ENCODE measurements at regions not wholly inside any gene's neighbourhood (a gene's known extent, or its start where the extent isn't known, plus 50 kb on each side); places are given as distances from the start of the nearest gene placed in this dataset.

- TF ChIP-seq NKRF (conservative IDR thresholded peaks at IDR 0.05) (no peak), SMC3 (IDR thresholded peaks at IDR 0.05; ENCODE audit: borderline replicate concordance, low read length) (no peak)
Measured at GRCh38 chrX:40465735-40466551, 114.8 kb upstream of the ATP6AP2 start (continued).

GRCh38 chrX:40462795-40463194 is 118.0 kb upstream of the ATP6AP2 start:
- DNase-seq (ENCODE audit: low read depth, low spot score) (no peak), FAIRE-seq (no peak), ATAC-seq (no peak)
- peaks cover 0 to 3% of the 10 kb centered on the region in 2 experiments; a peak in 2 of 4 replicates for H3K27me3 ChIP-seq (replicated peaks in 1 of 2; ENCODE audit: control insufficient read depth in 2 of 2, insufficient read depth in 2 of 2, low read length in 1 of 2)
- no TSS peak for BruUV-seq (replicated peaks)
- H3K27ac ChIP-seq (ENCODE audit: control insufficient read depth, insufficient read depth): no peak overlapping the region
- H2AFZ ChIP-seq (ENCODE audit: control insufficient read depth, low read depth, low read length): no peak overlapping the region
- no peak overlapping the region for H3K4me3 ChIP-seq
- no peaks in the 10 kb centered on the region; the same call in 2 of the 3 replicates for H3K9me3 ChIP-seq (replicated peaks; ENCODE audit: control insufficient read depth, insufficient read depth, low read length)
- in situ Hi-C loops (cut with MboI) (no loop called here), intact Hi-C loops (cut with micrococcal nuclease; ENCODE audit: unreplicated experiment) (loop anchor here (10.0 kb wide), 2 partner anchors 648 to 728 kb away; no protein-coding TSS in a partner anchor)
- no peak overlapping the region for H3K4me2 ChIP-seq (ENCODE audit: control insufficient read depth, insufficient read depth)
- no peaks in the 10 kb centered on the region for H3K79me2 ChIP-seq (ENCODE audit: control insufficient read depth, insufficient read depth, low read length)
- CTCF ChIA-PET: no interaction called here
- TF ChIP-seq MXI1 (IDR thresholded peaks at IDR 0.05; ENCODE audit: low read depth, low read length) (no peak), YBX1 (IDR thresholded peaks at IDR 0.05) (no peak)
- TF ChIP-seq, protein P1, sequence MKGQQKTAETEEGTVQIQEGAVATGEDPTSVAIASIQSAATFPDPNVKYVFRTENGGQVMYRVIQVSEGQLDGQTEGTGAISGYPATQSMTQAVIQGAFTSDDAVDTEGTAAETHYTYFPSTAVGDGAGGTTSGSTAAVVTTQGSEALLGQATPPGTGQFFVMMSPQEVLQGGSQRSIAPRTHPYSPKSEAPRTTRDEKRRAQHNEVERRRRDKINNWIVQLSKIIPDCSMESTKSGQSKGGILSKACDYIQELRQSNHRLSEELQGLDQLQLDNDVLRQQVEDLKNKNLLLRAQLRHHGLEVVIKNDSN (IDR thresholded peaks at IDR 0.05; ENCODE audit: borderline replicate concordance, extremely low read length, insufficient read depth, low read depth, low read length): no peak
- 18% methylated on average over 4 of the region's 4 CpGs for WGBS (ENCODE audit: insufficient coverage, insufficient replicate concordance, low lambda C conversion rate, missing lambda C conversion rate)
- no peaks in the 10 kb centered on the region for H3K4me1 ChIP-seq (ENCODE audit: control insufficient read depth, insufficient read depth, low read length)
- no peaks in the 10 kb centered on the region for H3K36me3 ChIP-seq (ENCODE audit: control insufficient read depth in 2 of 2, insufficient read depth in 2 of 2, low read length in 1 of 2)
- POLR2A ChIA-PET: no interaction called here
- H3K9ac ChIP-seq (ENCODE audit: control insufficient read depth, insufficient read depth, low read length): no peak overlapping the region
- RAD21 ChIA-PET (ENCODE audit: unreplicated experiment): no interaction called here
- SMC1A ChIA-PET (ENCODE audit: uncharacterized antibody, unreplicated experiment): no interaction called here
- no peaks in the 10 kb centered on the region for H4K20me1 ChIP-seq (ENCODE audit: control insufficient read depth, insufficient read depth)
